PC-3 (cell line): ENCODE measurements at regions not wholly inside any gene's neighbourhood (a gene's known extent, or its start where the extent isn't known, plus 50 kb on each side); places are given as distances from the start of the nearest gene placed in this dataset.

Experiments used
- ATAC-seq: fragments of 200-7000 bp; cut with Tn5 transposase; 2 replicates; pipeline ENCODE4 v1.9.1; 2020; ENCODE audit warnings: mild to moderate bottlenecking, moderate library complexity
- BruUV-seq: library from RNA; stranded (reverse); fragments of 400-500 nt; replicated peaks from 2 replicates; lab custom pipeline; 2021; lab: Mats Ljungman, UMichigan
- CTCF ChIA-PET: fragments of 300-600 bp; sonication (Branson Sonifier 250); formaldehyde crosslinking; loops from one replicate; lab custom pipeline; 2022; ENCODE audit warnings: antibody characterized with exemption; lab: Charles Lee
- POLR2A ChIA-PET: fragments of 300-600 bp; sonication (Branson Sonifier 250); formaldehyde crosslinking; loops from one replicate; lab custom pipeline; 2022; ENCODE audit warnings: antibody characterized with exemption; ENCODE audit not compliant: unreplicated experiment; lab: Charles Lee
- DNase-seq: peaks from one replicate; pipeline ENCODE4 v3.0.0-alpha.2; 2015
- H2AFZ ChIP-seq: fragments of 300-600 bp; sonication (generic); 2 replicates; pipeline ENCODE4 v1.6.0; 2016; ENCODE audit warnings: antibody characterized with exemption, low read length
- H3F3A ChIP-seq: fragments of 300-600 bp; sonication (generic); one replicate; pipeline ENCODE4 v1.6.0; 2017; ENCODE audit warnings: antibody characterized with exemption, low read length, control low read depth, mild to moderate bottlenecking; ENCODE audit not compliant: unreplicated experiment
- H3K27ac ChIP-seq: fragments of 300-600 bp; sonication (generic); 2 replicates; pipeline ENCODE4 v1.5.1; 2016; ENCODE audit warnings: mild to moderate bottlenecking, low read length
- H3K27me3 ChIP-seq: fragments of 300-600 bp; sonication (generic); 2 replicates; pipeline ENCODE4 v1.6.1; 2016; ENCODE audit warnings: low read length, mixed read lengths
- H3K36me3 ChIP-seq: fragments of 300-600 bp; sonication (generic); 2 replicates; pipeline ENCODE4 v1.6.1; 2016; ENCODE audit warnings: low read depth, mixed run types, low read length, mixed read lengths
- H3K4me1 ChIP-seq: fragments of 300-600 bp; sonication (generic); 2 replicates; pipeline ENCODE4 v1.5.1; 2016; ENCODE audit warnings: low read length; ENCODE audit not compliant: insufficient read depth
- H3K4me2 ChIP-seq: fragments of 300-600 bp; sonication (generic); 2 replicates; pipeline ENCODE4 v1.6.0; 2016; ENCODE audit warnings: low read length
- H3K4me3 ChIP-seq: fragments of 300-600 bp; sonication (generic); 2 replicates; pipeline ENCODE4 v1.5.1; 2016; ENCODE audit warnings: mild to moderate bottlenecking, low read length, mixed read lengths
- H3K79me2 ChIP-seq: fragments of 300-600 bp; sonication (generic); 2 replicates; pipeline ENCODE4 v1.6.1; 2017; ENCODE audit warnings: low read length, mixed read lengths
- H3K9ac ChIP-seq: fragments of 300-600 bp; sonication (generic); 2 replicates; pipeline ENCODE4 v1.6.0; 2016; ENCODE audit warnings: mild to moderate bottlenecking, low read length
- H3K9me2 ChIP-seq: fragments of 300-600 bp; sonication (generic); replicated peaks from 2 replicates; pipeline ENCODE4 v1.6.1; 2016; ENCODE audit warnings: mixed run types, low read length, mixed read lengths
- H3K9me3 ChIP-seq: fragments of 300-600 bp; sonication (generic); 2 replicates; pipeline ENCODE4 v1.6.1; 2016; ENCODE audit warnings: low read length, mixed read lengths
- H4K20me1 ChIP-seq: fragments of 300-600 bp; sonication (generic); 2 replicates; pipeline ENCODE4 v1.6.1; 2016; ENCODE audit warnings: low read length, mixed read lengths
- CTCF ChIP-seq: fragments of 300-600 bp; sonication (generic); conservative IDR thresholded peaks from 2 replicates; pipeline ENCODE4 v1.5.1; 2017; ENCODE audit warnings: antibody characterized with exemption, low read depth, mild to moderate bottlenecking, low read length
- EZH2 ChIP-seq: fragments of 300-600 bp; sonication (generic); IDR thresholded peaks from one replicate; pipeline ENCODE4 v1.6.1; 2017; ENCODE audit warnings: antibody characterized with exemption, mild to moderate bottlenecking, low read length; ENCODE audit not compliant: unreplicated experiment
- EZH2phosphoT487 ChIP-seq: fragments of 300-600 bp; sonication (generic); IDR thresholded peaks from 2 replicates; pipeline ENCODE4 v1.6.1; 2018; ENCODE audit warnings: mild to moderate bottlenecking, antibody characterized with exemption, low read length, borderline replicate concordance
- intact Hi-C: fragments of 100-400 bp; cut with micrococcal nuclease; formaldehyde crosslinking; loops from 2 replicates; pipeline ENCODE4 v1.9.0; 2023

DNA sequence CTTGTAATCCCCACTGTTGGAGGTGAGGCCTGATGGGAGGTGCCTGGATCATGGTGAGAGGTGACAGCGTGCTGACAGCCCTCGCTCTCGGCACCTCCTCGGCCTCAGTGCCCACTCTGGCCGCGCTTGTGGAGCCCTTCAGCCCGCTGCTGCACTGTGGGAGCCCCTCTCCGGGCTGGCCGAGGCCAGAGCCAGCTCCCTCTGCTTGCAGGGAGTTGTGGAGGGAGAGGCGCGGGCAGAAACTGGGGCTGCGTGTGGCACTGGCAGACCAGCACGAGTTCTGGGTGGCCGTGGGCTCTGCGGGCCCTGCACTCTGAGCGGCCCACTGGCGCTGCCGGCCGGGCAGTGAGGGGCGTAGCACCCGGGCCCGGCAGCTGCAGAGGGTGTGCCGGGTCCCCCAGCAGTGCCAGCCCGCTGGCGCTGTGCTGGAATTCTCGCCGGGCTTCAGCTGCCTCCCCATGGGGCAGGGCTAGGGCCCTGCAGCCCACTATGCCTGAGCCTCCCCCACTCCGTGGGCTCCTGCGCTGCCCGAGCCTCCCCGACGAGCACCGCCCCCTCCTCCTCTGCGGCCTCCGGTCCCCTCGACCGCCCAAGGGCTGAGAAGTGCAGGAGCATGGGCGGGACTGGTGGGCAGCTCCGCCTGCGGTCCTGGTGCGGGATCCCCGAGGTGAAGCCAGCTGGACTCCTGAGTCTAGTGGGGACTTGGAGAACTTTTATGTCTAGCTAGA, 197.1 kb downstream of the SPP2 start:
- Histone ChIP-seq H3K4me1 (peaks cover 78% of the 10 kb centered on the region), H3F3A (peaks cover 9% of the 10 kb centered on the region), H3K9me3 (no peaks in the 10 kb centered on the region), H3K27ac (no peak overlapping the region), H3K9me2 (no peaks in the 10 kb centered on the region), H3K4me2 (no peak overlapping the region), H3K4me3 (no peak overlapping the region), H2AFZ (no peak overlapping the region), H3K9ac (no peak overlapping the region), H3K27me3 (no peaks in the 10 kb centered on the region), H3K79me2 (no peaks in the 10 kb centered on the region), H3K36me3 (no peaks in the 10 kb centered on the region), H4K20me1 (no peaks in the 10 kb centered on the region)
- TF ChIP-seq EZH2phosphoT487 (no peak), CTCF (no peak), EZH2 (no peak)
- ATAC-seq (no peak), DNase-seq (no peak)
- ChIA-PET POLR2A (no interaction called here), CTCF (no interaction called here)
- intact Hi-C loops: no loop called here
- BruUV-seq: no TSS peak

DNA sequence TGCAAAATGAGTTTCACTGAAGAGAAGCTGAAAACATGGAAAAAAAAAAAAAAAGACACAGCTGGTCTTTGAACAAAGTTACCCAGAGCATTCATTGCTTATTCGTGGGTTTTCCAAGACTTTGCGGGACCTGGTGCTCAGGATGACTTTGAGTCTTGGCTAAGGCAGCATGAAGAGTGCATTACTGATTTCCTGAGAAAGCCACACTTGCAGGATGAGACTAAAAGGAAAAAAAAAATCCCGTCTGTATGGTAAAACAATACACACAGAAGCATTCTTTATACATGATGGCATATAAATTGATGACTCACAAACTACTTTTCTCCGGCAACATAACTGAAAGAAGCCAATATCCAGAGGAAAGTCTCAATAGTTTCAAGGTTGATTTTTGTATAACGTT, 195.4 kb downstream of the SPP2 start:
- Histone ChIP-seq H2AFZ (no peak overlapping the region), H3K27me3 (no peaks in the 10 kb centered on the region), H3K9me2 (no peaks in the 10 kb centered on the region), H3K4me2 (peak overlapping the region; percentile 72), H3K4me3 (peak overlapping the region; percentile 29; the same call in 1 of the 2 replicates), H3K27ac (peak overlapping the region; percentile 95), H4K20me1 (no peaks in the 10 kb centered on the region), H3K79me2 (no peaks in the 10 kb centered on the region), H3F3A (peaks cover 8% of the 10 kb centered on the region), H3K36me3 (no peaks in the 10 kb centered on the region), H3K4me1 (peaks cover 78% of the 10 kb centered on the region), H3K9me3 (no peaks in the 10 kb centered on the region), H3K9ac (peak overlapping the region; percentile 60)
- CTCF ChIA-PET: no interaction called here
- POLR2A ChIA-PET: no interaction called here
- ATAC-seq (peak; percentile 28), DNase-seq (peak; percentile 90)
- no TSS peak for BruUV-seq
- TF ChIP-seq EZH2 (no peak), CTCF (no peak), EZH2phosphoT487 (no peak)
- intact Hi-C loops: no loop called here

DNA sequence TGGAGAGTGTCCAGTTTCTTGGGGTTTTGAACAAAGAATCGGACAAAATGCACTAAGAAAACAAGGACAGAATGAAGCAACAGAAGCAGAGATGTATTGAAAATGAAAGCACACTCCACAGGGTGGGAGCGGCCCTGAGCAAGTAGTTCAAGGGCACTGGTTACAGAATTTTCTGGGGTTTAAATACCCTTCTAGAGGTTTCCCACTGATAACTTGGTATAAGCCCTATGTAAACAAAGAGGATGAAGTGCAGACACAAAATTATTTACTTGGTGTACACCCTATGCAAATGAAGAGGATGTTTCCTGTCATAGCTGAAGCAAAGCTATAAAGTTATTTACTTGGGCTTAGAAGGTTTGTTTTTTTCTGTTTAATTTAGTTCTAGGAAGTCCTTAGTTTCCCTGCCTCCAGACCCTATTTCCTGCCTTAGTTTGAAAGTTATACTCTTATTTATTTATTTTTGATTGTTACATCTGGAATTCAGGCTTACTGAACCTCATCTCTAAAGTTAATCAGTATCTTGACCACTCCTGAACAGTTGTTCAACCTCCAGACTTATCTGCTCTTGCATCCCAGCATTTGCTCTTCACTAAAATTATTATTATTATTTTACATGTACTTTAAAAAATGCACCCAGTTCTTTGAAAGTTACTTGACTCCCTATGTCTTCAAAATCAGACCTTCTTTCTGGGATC, 193.5 kb downstream of the SPP2 start:
- Histone ChIP-seq H3K9ac (peak overlapping the region; percentile 55), H3K4me1 (peaks cover 64% of the 10 kb centered on the region), H3K4me3 (peak overlapping the region; percentile 51), H2AFZ (peak overlapping the region; percentile 51), H3K27ac (peak overlapping the region; percentile 99), H3K9me3 (0 out of 2 replicates have a peak, but pooled peaks cover 5% of the 10 kb centered on the region), H3F3A (peaks cover 8% of the 10 kb centered on the region), H3K9me2 (no peaks in the 10 kb centered on the region), H3K36me3 (no peaks in the 10 kb centered on the region; the same call in 1 of the 2 replicates), H3K79me2 (no peaks in the 10 kb centered on the region), H3K4me2 (peak overlapping the region; percentile 81), H3K27me3 (no peaks in the 10 kb centered on the region), H4K20me1 (no peaks in the 10 kb centered on the region)
- DNase-seq (peak; percentile 46), ATAC-seq (peak; percentile 41)
- TF ChIP-seq EZH2 (no peak), EZH2phosphoT487 (no peak), CTCF (no peak)
- no TSS peak for BruUV-seq
- intact Hi-C loops: no loop called here
- ChIA-PET POLR2A (no interaction called here), CTCF (interaction anchor here (0.6 kb wide), 1 partner anchor 862 kb away, joined by 3 read pairs; no protein-coding TSS in a partner anchor)
